AG09309 (cell line): ENCODE measurements at regions not wholly inside any gene's neighbourhood (a gene's known extent, or its start where the extent isn't known, plus 50 kb on each side); places are given as distances from the start of the nearest gene placed in this dataset.

Experiments used
- DNase-seq: peaks from one replicate; pipeline ENCODE4 v3.0.0-alpha.2; 2010; ENCODE audit warnings: low read depth
- H3K4me3 ChIP-seq: 2 replicates; pipeline ENCODE4 v1.5.1; 2011; ENCODE audit warnings: mild to moderate bottlenecking, low read depth, low read length, moderate library complexity; ENCODE audit not compliant: control insufficient read depth
- CTCF ChIP-seq: IDR thresholded peaks from 2 replicates; pipeline ENCODE4 v1.5.1; 2011; ENCODE audit warnings: mild to moderate bottlenecking, low read depth, low read length, inconsistent platforms; ENCODE audit not compliant: insufficient read depth, control insufficient read depth; ENCODE audit errors: missing control alignments

GRCh38 chr4:97144199-97144598, 999.1 kb downstream of the STPG2 start:
- H3K4me3 ChIP-seq: no peak overlapping the region
- no peak for DNase-seq
- no peak for TF ChIP-seq CTCF

DNA sequence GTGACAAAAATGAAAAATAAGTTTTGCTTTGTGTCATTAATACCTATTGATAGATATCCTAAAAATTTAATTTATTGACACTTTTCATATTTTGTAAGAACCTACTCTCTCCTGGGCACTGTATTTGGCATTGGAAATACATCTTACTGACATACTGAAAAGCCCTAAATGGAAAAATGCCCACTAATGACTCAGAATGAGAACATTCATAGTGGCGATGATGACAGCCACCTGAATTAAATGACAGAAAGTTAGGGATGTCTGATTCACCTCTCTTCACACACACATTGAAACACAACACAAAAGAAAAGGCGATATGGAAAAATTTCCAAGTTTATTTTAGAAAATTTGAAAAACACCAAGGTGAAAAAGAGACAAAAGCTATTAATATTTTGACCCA, 992.3 kb downstream of the STPG2 start:
- no peak overlapping the region for H3K4me3 ChIP-seq
- no peak for DNase-seq
- no peak for TF ChIP-seq CTCF

DNA sequence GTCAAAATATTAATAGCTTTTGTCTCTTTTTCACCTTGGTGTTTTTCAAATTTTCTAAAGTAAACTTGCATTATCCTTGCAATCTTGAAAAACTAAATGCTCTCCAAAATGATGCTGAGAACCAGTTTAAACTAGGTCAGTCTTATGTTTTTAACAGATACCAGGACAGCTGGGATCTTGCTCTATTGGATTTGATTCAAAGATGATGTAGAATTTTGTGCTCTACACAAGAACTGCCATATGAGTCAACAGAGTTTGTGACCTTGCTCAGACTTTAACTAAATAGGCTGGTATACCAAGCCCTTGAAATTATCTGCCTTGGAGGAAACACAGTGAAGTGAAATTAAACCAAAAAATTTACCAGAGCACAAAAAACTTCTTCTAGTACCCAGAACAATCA, 991.1 kb downstream of the STPG2 start:
- no peak overlapping the region for H3K4me3 ChIP-seq
- no peak for TF ChIP-seq CTCF
- DNase-seq: no peak

- DNase-seq: no peak
- TF ChIP-seq CTCF: no peak
Observed at GRCh38 chr4:97153042-97153441, 990.2 kb downstream of the STPG2 start.

GRCh38 chr4:97159625-97160024, 983.7 kb downstream of the STPG2 start:
- TF ChIP-seq CTCF: no peak
- H3K4me3 ChIP-seq: no peak overlapping the region
- no peak for DNase-seq

More at GRCh38 chr4:97153042-97153441, 990.2 kb downstream of the STPG2 start:
- no peak overlapping the region for H3K4me3 ChIP-seq

DNA sequence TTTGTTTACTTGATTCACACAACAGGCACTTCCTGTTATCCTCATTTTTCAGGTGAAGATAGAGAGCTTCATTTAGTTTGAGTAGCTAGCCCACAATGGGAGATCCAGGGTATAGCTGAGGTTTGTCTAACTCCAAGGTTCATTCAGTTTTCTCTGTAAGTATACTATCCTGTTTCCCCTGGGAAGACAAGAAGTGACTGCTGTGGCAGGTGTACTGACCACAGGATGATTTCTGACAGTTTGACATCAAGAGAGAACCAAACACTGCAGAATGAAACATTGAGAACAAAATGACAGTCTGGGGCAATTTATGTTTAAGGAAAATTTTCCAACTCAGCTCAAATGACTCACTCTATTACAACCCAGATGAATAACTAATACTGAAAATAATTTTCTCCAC, 958.0 kb downstream of the STPG2 start:
- DNase-seq: no peak
- H3K4me3 ChIP-seq: no peak overlapping the region
- no peak for TF ChIP-seq CTCF

DNA sequence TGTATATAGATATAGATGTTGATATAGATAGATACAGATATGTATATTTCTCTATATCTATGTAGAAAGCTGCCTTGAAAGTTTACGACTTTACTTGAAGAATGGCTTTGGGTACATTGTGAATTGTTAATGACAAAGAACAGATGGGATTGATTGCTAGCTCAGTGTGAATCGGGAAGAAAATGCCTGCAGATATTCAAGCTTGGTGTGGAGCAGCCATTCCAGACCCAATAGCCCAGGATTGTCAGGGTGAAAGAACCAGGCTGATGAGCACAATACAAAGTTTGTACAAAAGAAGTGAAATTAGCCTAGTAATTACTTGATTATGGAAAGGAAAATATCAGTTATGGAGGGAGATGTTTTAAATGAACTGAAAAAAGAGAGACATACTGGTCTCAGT, 946.2 kb downstream of the STPG2 start:
- H3K4me3 ChIP-seq: no peak overlapping the region
- no peak for DNase-seq
- no peak for TF ChIP-seq CTCF
